Hepatocyte (in vitro differentiated cells): ENCODE measurements at regions not wholly inside any gene's neighbourhood (a gene's known extent, or its start where the extent isn't known, plus 50 kb on each side); places are given as distances from the start of the nearest gene placed in this dataset.

Experiments used
- DNase-seq: peaks from one replicate; pipeline ENCODE4 v3.0.0-alpha.2; 2016; ENCODE audit warnings: low spot score
- H2AFZ ChIP-seq: fragments of 200-600 bp; sonication (generic); 2 replicates; pipeline ENCODE4 v1.6.0; 2016; ENCODE audit warnings: antibody characterized with exemption, mild to moderate bottlenecking
- H3K27ac ChIP-seq: fragments of 200-600 bp; sonication (generic); 2 replicates; pipeline ENCODE4 v1.5.1; 2016; ENCODE audit warnings: mild to moderate bottlenecking
- H3K27me3 ChIP-seq: fragments of 200-600 bp; sonication (generic); 2 replicates; pipeline ENCODE4 v1.6.1; 2016
- H3K36me3 ChIP-seq: fragments of 200-600 bp; sonication (generic); replicated peaks from 2 replicates; pipeline ENCODE4 v1.5.1; 2016; ENCODE audit warnings: low read depth; ENCODE audit not compliant: insufficient read depth
- H3K4me1 ChIP-seq: fragments of 200-600 bp; sonication (generic); 2 replicates; pipeline ENCODE4 v1.5.1; 2016; ENCODE audit warnings: mild to moderate bottlenecking, moderate library complexity; ENCODE audit not compliant: insufficient read depth
- H3K4me2 ChIP-seq: fragments of 200-600 bp; sonication (generic); 2 replicates; pipeline ENCODE4 v1.6.0; 2016
- H3K4me3 ChIP-seq: fragments of 200-600 bp; sonication (generic); 2 replicates; pipeline ENCODE4 v1.5.1; 2016; ENCODE audit warnings: mild to moderate bottlenecking
- H3K79me2 ChIP-seq: fragments of 200-600 bp; sonication (generic); 2 replicates; pipeline ENCODE4 v1.6.0; 2017; ENCODE audit warnings: mild to moderate bottlenecking
- H3K9me2 ChIP-seq: fragments of 200-600 bp; sonication (generic); replicated peaks from 2 replicates; pipeline ENCODE4 v1.6.0; 2017; ENCODE audit warnings: mild to moderate bottlenecking; ENCODE audit not compliant: insufficient read depth
- H3K9me3 ChIP-seq: fragments of 200-600 bp; sonication (generic); 2 replicates; pipeline ENCODE4 v1.5.1; 2016; ENCODE audit warnings: low read depth, mild to moderate bottlenecking
- H4K20me1 ChIP-seq: fragments of 200-600 bp; sonication (generic); 2 replicates; pipeline ENCODE4 v1.6.0; 2016; ENCODE audit warnings: mild to moderate bottlenecking; ENCODE audit not compliant: insufficient read depth, poor library complexity, severe bottlenecking
- CTCF ChIP-seq: fragments of 200-600 bp; sonication (generic); IDR thresholded peaks from 2 replicates; pipeline ENCODE4 v1.5.1; 2016; ENCODE audit warnings: antibody characterized with exemption, mild to moderate bottlenecking; ENCODE audit not compliant: poor library complexity
- EZH2 ChIP-seq: fragments of 200-600 bp; sonication (generic); IDR thresholded peaks from 2 replicates; pipeline ENCODE4 v1.6.1; 2016; ENCODE audit warnings: antibody characterized with exemption, mild to moderate bottlenecking, borderline replicate concordance
- EZH2phosphoT487 ChIP-seq: fragments of 200-600 bp; sonication (generic); IDR thresholded peaks from one replicate; pipeline ENCODE4 v1.6.1; 2018; ENCODE audit warnings: antibody characterized with exemption, mild to moderate bottlenecking, low read depth, moderate library complexity; ENCODE audit not compliant: unreplicated experiment, severe bottlenecking
- WGBS: methylation state at CpG from one replicate; pipeline ENCODE4 v1.1.6; 2016; ENCODE audit warnings: low lambda C conversion rate; ENCODE audit errors: missing lambda C conversion rate; 5-methylcytosine and 5-hydroxymethylcytosine counted together

GRCh38 chr4:90007494-90008167 is 113.0 kb downstream of the MMRN1 start:
- H3K9me3 ChIP-seq: no peaks in the 10 kb centered on the region
- TF ChIP-seq EZH2: no peak
- no peak for TF ChIP-seq EZH2phosphoT487
- no peak for TF ChIP-seq CTCF
- H3K4me3 ChIP-seq: no peak overlapping the region
- H3K27ac ChIP-seq: no peak overlapping the region
- H3K79me2 ChIP-seq: no peaks in the 10 kb centered on the region
- H3K27me3 ChIP-seq: no peaks in the 10 kb centered on the region
- no peak overlapping the region for H3K4me2 ChIP-seq
- no peaks in the 10 kb centered on the region for H4K20me1 ChIP-seq
- WGBS: 59% methylated on average over 3 of the region's 3 CpGs
- no peaks in the 10 kb centered on the region for H3K4me1 ChIP-seq
- no peaks in the 10 kb centered on the region for H3K9me2 ChIP-seq
- no peaks in the 10 kb centered on the region for H3K36me3 ChIP-seq
- H2AFZ ChIP-seq: no peak overlapping the region
- DNase-seq: no peak

DNA sequence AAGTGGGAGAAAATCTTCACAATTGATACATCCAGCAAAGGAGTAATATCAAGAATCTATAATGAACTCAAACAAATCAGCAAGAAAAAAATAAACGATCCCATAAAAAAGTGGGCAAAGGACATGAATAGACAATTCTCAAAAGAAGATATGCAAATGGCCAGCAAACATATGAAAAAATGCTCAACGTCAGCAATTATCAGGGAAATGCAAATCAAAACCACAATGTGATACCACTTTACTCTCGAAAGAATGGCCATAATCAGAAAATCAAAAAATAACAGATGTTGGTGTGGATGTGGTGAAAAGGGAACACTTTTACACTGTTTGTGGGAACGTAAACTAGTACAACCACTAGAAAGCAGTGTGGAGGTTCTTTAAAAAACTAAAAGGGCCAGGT is 114.3 kb upstream of the CCSER1 start:
- WGBS: 88% methylated on average over 4 of the region's 4 CpGs
- Histone ChIP-seq H4K20me1 (no peaks in the 10 kb centered on the region), H3K9me2 (no peaks in the 10 kb centered on the region), H3K4me2 (no peak overlapping the region), H3K9me3 (no peaks in the 10 kb centered on the region), H3K79me2 (no peaks in the 10 kb centered on the region), H3K27me3 (no peaks in the 10 kb centered on the region), H3K4me3 (no peak overlapping the region), H3K36me3 (no peaks in the 10 kb centered on the region), H3K27ac (no peak overlapping the region), H3K4me1 (no peaks in the 10 kb centered on the region), H2AFZ (no peak overlapping the region)
- no peak for DNase-seq
- TF ChIP-seq EZH2phosphoT487 (no peak), EZH2 (no peak), CTCF (no peak)

DNA sequence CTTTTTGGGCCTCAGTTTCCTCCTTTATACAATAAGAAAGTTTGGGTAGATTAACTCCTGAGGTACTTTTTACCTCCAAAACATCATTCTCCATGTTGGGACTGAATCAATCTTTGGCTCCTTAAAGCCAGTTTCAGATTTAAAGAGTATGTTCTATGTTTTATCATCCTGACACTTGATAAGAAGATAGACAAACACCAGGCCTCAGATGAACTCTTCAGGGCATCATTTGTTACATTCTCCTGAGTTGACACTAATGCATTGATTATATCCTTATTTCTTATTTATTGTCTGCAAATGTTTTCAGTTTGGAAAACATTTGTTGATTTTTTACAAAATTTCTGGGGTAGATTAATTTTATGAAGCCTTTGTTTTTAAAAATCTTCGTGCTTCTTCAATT is 102.7 kb upstream of the CCSER1 start:
- H3K27me3 ChIP-seq: no peaks in the 10 kb centered on the region
- H3K79me2 ChIP-seq: no peaks in the 10 kb centered on the region
- H3K4me3 ChIP-seq: no peak overlapping the region
- no peak overlapping the region for H2AFZ ChIP-seq
- 84% methylated on average over 1 of the region's 1 CpG for WGBS
- H3K9me3 ChIP-seq: no peaks in the 10 kb centered on the region
- no peak overlapping the region for H3K27ac ChIP-seq
- no peaks in the 10 kb centered on the region for H3K36me3 ChIP-seq
- no peaks in the 10 kb centered on the region for H3K9me2 ChIP-seq
- TF ChIP-seq EZH2phosphoT487: no peak
- TF ChIP-seq EZH2: no peak
- TF ChIP-seq CTCF: no peak
- H3K4me2 ChIP-seq: no peak overlapping the region
- H3K4me1 ChIP-seq: no peaks in the 10 kb centered on the region
- H4K20me1 ChIP-seq: no peaks in the 10 kb centered on the region
- DNase-seq: no peak

DNA sequence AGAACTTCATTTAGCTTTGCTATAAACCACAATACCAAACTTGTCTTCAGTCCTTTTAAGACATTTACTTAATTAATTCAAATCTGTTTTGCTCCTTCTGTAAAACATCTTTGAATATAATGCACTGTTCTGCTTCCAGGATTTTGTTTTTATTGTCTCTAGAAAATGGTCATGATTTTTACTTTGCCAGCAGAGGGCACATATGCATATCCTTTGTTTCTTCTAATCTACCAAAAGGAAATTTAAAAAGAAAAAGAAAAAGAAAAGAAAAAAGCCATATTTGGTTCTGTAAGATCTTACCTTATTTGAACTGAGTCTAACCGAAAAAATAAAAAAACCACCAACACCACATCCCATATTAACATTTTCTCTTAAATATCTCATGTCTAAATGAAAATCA is 101.9 kb upstream of the CCSER1 start:
- DNase-seq: peak; percentile 21

More for the DNA sequence above, 101.9 kb upstream of the CCSER1 start:
- H3K9me3 ChIP-seq: no peaks in the 10 kb centered on the region
- no peaks in the 10 kb centered on the region for H3K79me2 ChIP-seq
- H3K4me2 ChIP-seq: no peak overlapping the region
- no peaks in the 10 kb centered on the region for H3K4me1 ChIP-seq
- H3K9me2 ChIP-seq: no peaks in the 10 kb centered on the region
- no peak overlapping the region for H3K4me3 ChIP-seq
- no peaks in the 10 kb centered on the region for H4K20me1 ChIP-seq
- no peak overlapping the region for H2AFZ ChIP-seq
- no peaks in the 10 kb centered on the region for H3K36me3 ChIP-seq
- no peaks in the 10 kb centered on the region for H3K27me3 ChIP-seq
- no peak for TF ChIP-seq EZH2phosphoT487
- TF ChIP-seq CTCF: peak; percentile 56
- H3K27ac ChIP-seq: no peak overlapping the region
- 74% methylated on average over 1 of the region's 1 CpG for WGBS
